ENCODE measurements at regions not wholly inside any gene's neighbourhood (a gene's known extent, or its start where the extent isn't known, plus 50 kb on each side); places are given as distances from the start of the nearest gene placed in this dataset.

GRCh38 chr12:24278832-24279231 is 329.4 kb upstream of the SOX5 start:
- TF ChIP-seq, protein P1, sequence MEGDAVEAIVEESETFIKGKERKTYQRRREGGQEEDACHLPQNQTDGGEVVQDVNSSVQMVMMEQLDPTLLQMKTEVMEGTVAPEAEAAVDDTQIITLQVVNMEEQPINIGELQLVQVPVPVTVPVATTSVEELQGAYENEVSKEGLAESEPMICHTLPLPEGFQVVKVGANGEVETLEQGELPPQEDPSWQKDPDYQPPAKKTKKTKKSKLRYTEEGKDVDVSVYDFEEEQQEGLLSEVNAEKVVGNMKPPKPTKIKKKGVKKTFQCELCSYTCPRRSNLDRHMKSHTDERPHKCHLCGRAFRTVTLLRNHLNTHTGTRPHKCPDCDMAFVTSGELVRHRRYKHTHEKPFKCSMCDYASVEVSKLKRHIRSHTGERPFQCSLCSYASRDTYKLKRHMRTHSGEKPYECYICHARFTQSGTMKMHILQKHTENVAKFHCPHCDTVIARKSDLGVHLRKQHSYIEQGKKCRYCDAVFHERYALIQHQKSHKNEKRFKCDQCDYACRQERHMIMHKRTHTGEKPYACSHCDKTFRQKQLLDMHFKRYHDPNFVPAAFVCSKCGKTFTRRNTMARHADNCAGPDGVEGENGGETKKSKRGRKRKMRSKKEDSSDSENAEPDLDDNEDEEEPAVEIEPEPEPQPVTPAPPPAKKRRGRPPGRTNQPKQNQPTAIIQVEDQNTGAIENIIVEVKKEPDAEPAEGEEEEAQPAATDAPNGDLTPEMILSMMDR (IDR thresholded peaks at IDR 0.05), result no peak
- TF ChIP-seq POLR2A (IDR thresholded peaks at IDR 0.05), result no peak
